WERI-Rb-1 (cell line): ENCODE measurements at regions not wholly inside any gene's neighbourhood (a gene's known extent, or its start where the extent isn't known, plus 50 kb on each side); places are given as distances from the start of the nearest gene placed in this dataset.

Experiments
- DNase-seq: peaks from one replicate; pipeline ENCODE4 v3.0.0-alpha.2; 2020
- H3K27ac ChIP-seq: fragments of 250-450 bp; sonication (Bioruptor Pico); 2 replicates; pipeline ENCODE4 v1.5.1; 2020; ENCODE audit warnings: mild to moderate bottlenecking, moderate library complexity
- H3K27me3 ChIP-seq: fragments of 250-450 bp; sonication (Bioruptor Pico); 2 replicates; pipeline ENCODE4 v1.5.1; 2021; ENCODE audit warnings: mild to moderate bottlenecking, low read depth, moderate library complexity; ENCODE audit not compliant: insufficient read depth, severe bottlenecking
- H3K36me3 ChIP-seq: fragments of 250-450 bp; sonication (Bioruptor Pico); 2 replicates; pipeline ENCODE4 v1.5.1; 2020; ENCODE audit warnings: mild to moderate bottlenecking, moderate library complexity
- H3K4me3 ChIP-seq: 2 replicates; pipeline ENCODE4 v1.5.1; 2011; ENCODE audit warnings: low read depth, mild to moderate bottlenecking, control low read depth, low read length
- H3K9me3 ChIP-seq: fragments of 250-450 bp; sonication (Bioruptor Pico); 2 replicates; pipeline ENCODE4 v1.5.1; 2021; ENCODE audit warnings: mild to moderate bottlenecking, moderate library complexity; ENCODE audit not compliant: severe bottlenecking
- CTCF ChIP-seq: IDR thresholded peaks from 2 replicates; pipeline ENCODE4 v1.5.1; 2011; ENCODE audit warnings: low read depth, mild to moderate bottlenecking, control low read depth, inconsistent platforms, low read length

DNA sequence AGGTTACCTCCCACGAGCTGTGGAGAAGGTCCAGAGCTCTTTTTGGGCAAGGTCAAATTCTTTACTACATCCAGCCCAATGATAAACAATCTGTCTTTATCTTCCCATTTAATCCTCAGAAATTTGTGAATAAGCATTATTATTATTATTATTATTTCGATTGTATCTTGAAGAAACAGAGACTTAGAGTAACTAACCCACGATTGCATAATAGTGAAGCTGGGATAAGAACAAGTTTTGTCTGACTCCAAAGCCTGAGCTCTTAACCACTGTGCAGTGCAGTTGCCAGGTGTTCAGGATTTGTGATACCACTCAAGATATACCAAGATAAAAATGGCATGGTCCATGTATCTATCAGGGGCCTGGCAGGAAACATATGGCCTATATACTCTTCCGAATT lies 166.5 kb upstream of the LDB2 start:
- Histone ChIP-seq H3K9me3 (no peaks in the 10 kb centered on the region), H3K27ac (no peak overlapping the region), H3K4me3 (no peak overlapping the region), H3K27me3 (no peaks in the 10 kb centered on the region), H3K36me3 (no peaks in the 10 kb centered on the region)
- no peak for DNase-seq
- no peak for TF ChIP-seq CTCF

DNA sequence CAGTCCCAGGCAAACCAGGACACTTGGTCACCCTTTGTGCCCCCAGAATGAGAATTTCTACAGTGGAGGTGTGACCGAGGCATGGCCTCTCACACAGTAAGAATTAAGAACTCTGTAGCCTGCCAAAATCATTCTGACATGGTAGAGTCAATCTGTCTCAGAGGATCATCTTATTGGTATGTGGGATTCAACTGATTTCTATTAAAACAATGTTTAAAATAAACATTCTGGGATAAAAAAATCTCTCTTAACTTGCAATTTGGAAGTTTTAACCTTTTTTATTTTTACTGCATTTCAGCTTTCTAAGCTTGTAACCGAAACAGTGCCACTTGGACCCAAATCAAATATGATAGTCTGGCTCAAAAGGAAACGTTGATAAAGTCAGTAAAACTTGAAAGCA lies 165.4 kb upstream of the LDB2 start:
- TF ChIP-seq CTCF = no peak
- H3K4me3 ChIP-seq = no peak overlapping the region
- no peaks in the 10 kb centered on the region for H3K36me3 ChIP-seq
- peaks cover 5% of the 10 kb centered on the region for H3K27me3 ChIP-seq
- H3K27ac ChIP-seq = no peak overlapping the region
- no peaks in the 10 kb centered on the region for H3K9me3 ChIP-seq
- DNase-seq = no peak

- DNase-seq = no peak
- H3K9me3 ChIP-seq = no peaks in the 10 kb centered on the region
- peaks cover 12% of the 10 kb centered on the region for H3K27me3 ChIP-seq
- no peak overlapping the region for H3K27ac ChIP-seq
- TF ChIP-seq CTCF = no peak
- H3K36me3 ChIP-seq = no peaks in the 10 kb centered on the region
- no peak overlapping the region for H3K4me3 ChIP-seq
Observed at GRCh38 chr4:17060230-17060629, 161.8 kb upstream of the LDB2 start.

- H3K27ac ChIP-seq = no peak overlapping the region
- H3K36me3 ChIP-seq = no peaks in the 10 kb centered on the region
- H3K4me3 ChIP-seq = no peak overlapping the region
- TF ChIP-seq CTCF = no peak
- H3K9me3 ChIP-seq = no peaks in the 10 kb centered on the region
- H3K27me3 ChIP-seq = peaks cover 14% of the 10 kb centered on the region
- no peak for DNase-seq
Observed at GRCh38 chr4:17058916-17059741, 160.7 kb upstream of the LDB2 start.

DNA sequence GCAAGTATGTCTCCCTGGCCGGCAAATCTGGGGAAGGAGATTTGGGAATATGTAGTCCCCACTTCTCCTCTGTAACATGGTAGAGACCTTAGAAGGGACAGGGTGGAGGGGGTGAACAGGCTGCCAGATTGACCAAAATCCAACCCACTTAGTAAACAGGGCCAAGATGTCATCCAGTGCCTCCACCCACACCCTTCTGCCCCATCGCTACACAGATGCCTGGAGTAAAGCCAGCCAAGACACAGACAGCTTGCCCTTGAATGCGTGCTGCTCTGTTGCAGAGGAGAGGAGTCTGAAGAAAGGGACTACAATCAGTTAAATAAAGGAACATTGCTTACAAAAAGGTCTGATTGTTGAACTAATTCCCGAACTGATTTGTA lies 160.1 kb upstream of the LDB2 start:
- H3K36me3 ChIP-seq = no peaks in the 10 kb centered on the region
- no peak overlapping the region for H3K4me3 ChIP-seq
- DNase-seq = no peak
- TF ChIP-seq CTCF = no peak
- H3K27ac ChIP-seq = no peak overlapping the region
- no peaks in the 10 kb centered on the region for H3K9me3 ChIP-seq
- peaks cover 14% of the 10 kb centered on the region for H3K27me3 ChIP-seq

DNA sequence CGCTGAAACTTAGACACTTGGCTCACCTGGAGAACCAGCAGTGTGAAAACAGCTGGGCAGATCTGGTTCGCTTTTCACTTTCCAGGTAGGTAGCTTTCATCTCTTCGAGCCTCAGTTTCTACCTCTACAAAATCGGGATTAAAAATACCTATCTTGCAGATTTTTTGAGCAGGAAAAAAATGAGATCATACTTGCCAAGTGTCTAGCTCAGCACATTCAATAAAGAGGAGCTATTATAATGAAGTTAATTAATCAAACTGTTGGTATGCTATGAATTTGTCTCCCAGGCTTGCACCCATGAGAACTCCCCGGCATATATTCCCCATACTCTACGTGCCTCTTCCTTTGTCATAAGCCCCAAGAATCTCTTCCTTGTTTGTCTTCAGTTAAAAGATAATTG lies 158.6 kb upstream of the LDB2 start:
- Histone ChIP-seq H3K27ac (no peak overlapping the region), H3K27me3 (peaks cover 14% of the 10 kb centered on the region), H3K4me3 (no peak overlapping the region), H3K36me3 (no peaks in the 10 kb centered on the region), H3K9me3 (no peaks in the 10 kb centered on the region)
- TF ChIP-seq CTCF = no peak
- no peak for DNase-seq
